CD4-positive, alpha-beta T cell (primary cell): ENCODE measurements at regions not wholly inside any gene's neighbourhood (a gene's known extent, or its start where the extent isn't known, plus 50 kb on each side); places are given as distances from the start of the nearest gene placed in this dataset.

Experiments
- ATAC-seq: fragments of 200-7000 bp; cut with Tn5 transposase; one replicate; pipeline ENCODE4 v1.10.0; 2022; ENCODE audit warnings: mild to moderate bottlenecking; ENCODE audit not compliant: poor library complexity
- CTCF ChIA-PET: fragments of 350-600 bp; sonication (Branson Sonifier 250); formaldehyde crosslinking; loops from one replicate; lab custom pipeline; 2021; ENCODE audit warnings: antibody characterized with exemption, inconsistent platforms; lab: Charles Lee
- POLR2A ChIA-PET: fragments of 350-600 bp; sonication (Branson Sonifier 250); formaldehyde crosslinking; loops from one replicate; lab custom pipeline; 2021; ENCODE audit warnings: antibody characterized with exemption, inconsistent platforms; lab: Charles Lee
- DNase-seq, 14 experiments: peaks; one replicate each; pipeline ENCODE4 v3.0.0-alpha.2; 2013 to 2020; ENCODE audit warnings: mixed read lengths in 2 of 14
- H3K27ac ChIP-seq, 2 donors: one replicate each; pipeline versions ENCODE4 v1.5.1 to v1.7.0; 2013; ENCODE audit warnings: low read length in 2 of 2, low read depth in 1 of 2, mild to moderate bottlenecking in 1 of 2
- H3K27me3 ChIP-seq, 2 experiments: 1 replicate in 1 of 2; 2 replicates in 1 of 2; pipeline versions ENCODE4 v1.6.1 to v1.7.0; 2013; ENCODE audit warnings: low read length in 2 of 2, control low read depth in 1 of 2, mild to moderate bottlenecking in 1 of 2, moderate library complexity in 1 of 2; ENCODE audit not compliant: insufficient read depth in 2 of 2, control insufficient read depth in 1 of 2
- H3K36me3 ChIP-seq: one replicate; pipeline ENCODE4 v1.6.1; 2013; ENCODE audit warnings: low read length, control low read depth; ENCODE audit not compliant: insufficient read depth
- H3K4me1 ChIP-seq: one replicate; pipeline ENCODE4 v1.6.1; 2013; ENCODE audit warnings: low read length, control low read depth; ENCODE audit not compliant: insufficient read depth
- H3K4me3 ChIP-seq: one replicate; pipeline ENCODE4 v1.5.1; 2013; ENCODE audit warnings: mild to moderate bottlenecking, low read length, moderate library complexity
- H3K9me3 ChIP-seq, 2 experiments: 1 replicate in 1 of 2; 2 replicates in 1 of 2; pipeline versions ENCODE4 v1.6.1 to v1.7.0; 2013; ENCODE audit warnings: low read length in 2 of 2, mild to moderate bottlenecking in 2 of 2, control low read depth in 1 of 2, moderate library complexity in 1 of 2; ENCODE audit not compliant: control insufficient read depth in 1 of 2, insufficient read depth in 1 of 2
- H3K27ac Mint-ChIP-seq: one replicate; pipeline ENCODE4 v1.8.0; 2020; ENCODE audit warnings: mixed read lengths
- H3K27me3 Mint-ChIP-seq: one replicate; pipeline ENCODE4 v1.8.0; 2021; ENCODE audit warnings: mixed read lengths
- H3K36me3 Mint-ChIP-seq: one replicate; pipeline ENCODE4 v1.8.0; 2021; ENCODE audit warnings: low read depth, mixed read lengths
- H3K4me1 Mint-ChIP-seq: one replicate; pipeline ENCODE4 v1.8.0; 2021; ENCODE audit warnings: low read depth, mixed read lengths
- H3K4me3 Mint-ChIP-seq: one replicate; pipeline ENCODE4 v1.8.0; 2020; ENCODE audit warnings: mild to moderate bottlenecking, mixed read lengths
- H3K9me3 Mint-ChIP-seq: one replicate; pipeline ENCODE4 v1.8.0; 2020; ENCODE audit warnings: mixed read lengths
- intact Hi-C, 2 experiments: fragments of 100-400 bp; cut with DNase I in 1 of 2; cut with micrococcal nuclease in 1 of 2; formaldehyde crosslinking; loops; one replicate each; pipeline versions ENCODE4 v1.15.1 to v1.9.0; 2023 to 2025; cut with DNase I, micrococcal nuclease
- TF ChIP-seq, protein P1 (sequence below): fragments of 200-600 bp; IDR thresholded peaks from one replicate; pipeline ENCODE4 v1.8.0; 2022; ENCODE audit warnings: antibody characterized with exemption, mild to moderate bottlenecking

DNA sequence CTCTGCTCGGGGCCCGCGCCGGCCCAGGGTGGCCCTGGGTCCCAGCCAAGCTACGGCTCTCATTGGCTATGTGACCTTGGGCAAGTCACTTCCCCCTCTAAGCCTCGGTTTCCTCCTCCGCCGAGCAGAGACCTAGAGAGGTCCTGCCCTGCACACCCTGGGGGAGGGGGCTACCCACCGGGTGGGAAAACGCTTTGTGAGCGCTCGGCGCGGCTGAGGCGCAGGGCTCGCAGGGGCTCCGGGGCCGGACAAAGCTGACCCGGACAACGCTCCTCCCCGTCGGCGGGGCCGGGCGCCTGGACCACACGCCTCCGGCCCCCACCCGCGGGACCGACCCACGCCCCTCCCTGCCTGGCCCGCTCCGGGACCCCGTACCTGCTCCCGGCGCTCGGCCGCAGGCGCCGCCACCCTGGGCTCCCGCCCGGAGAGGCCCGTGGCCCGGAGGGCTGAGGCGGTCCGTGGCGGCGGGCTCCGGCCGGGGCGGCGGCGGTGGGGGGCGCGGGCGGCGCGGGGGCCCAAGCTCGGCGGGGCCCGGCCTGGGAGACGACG lies 85.7 kb upstream of the MELK start:
- Mint-ChIP-seq H3K36me3 (peaks cover 20% of the 10 kb centered on the region), H3K27ac (peak overlapping the region; percentile 75), H3K4me3 (peak overlapping the region; percentile 86), H3K9me3 (no peaks in the 10 kb centered on the region), H3K27me3 (no peaks in the 10 kb centered on the region), H3K4me1 (peaks cover 64% of the 10 kb centered on the region)
- ChIA-PET CTCF (interaction anchor here (0.8 to 1.5 kb wide), 3 partner anchors 16 to 80 kb away, joined by 3 read pairs; no protein-coding TSS in a partner anchor), POLR2A (interaction anchor here (0.7 to 6.5 kb wide), 16 partner anchors 11 to 297 kb away, joined by 3 to 71 read pairs (median 7); partner anchors contain the start of gene RNF38)
- no peaks in the 10 kb centered on the region for H3K27me3 ChIP-seq
- ATAC-seq (peak; percentile 7), DNase-seq (peak; percentile 7 to 69 (median 42))
- H3K4me1 ChIP-seq = peaks cover 43% of the 10 kb centered on the region
- intact Hi-C loops = loop anchor here (2.0 to 10.0 kb wide), 4 partner anchors 16 to 998 kb away; partner anchors contain the start of genes GNE (in 1 of the 2), POLR1E (in 1 of the 2) and RNF38 (in 1 of the 2)
- TF ChIP-seq, protein P1, sequence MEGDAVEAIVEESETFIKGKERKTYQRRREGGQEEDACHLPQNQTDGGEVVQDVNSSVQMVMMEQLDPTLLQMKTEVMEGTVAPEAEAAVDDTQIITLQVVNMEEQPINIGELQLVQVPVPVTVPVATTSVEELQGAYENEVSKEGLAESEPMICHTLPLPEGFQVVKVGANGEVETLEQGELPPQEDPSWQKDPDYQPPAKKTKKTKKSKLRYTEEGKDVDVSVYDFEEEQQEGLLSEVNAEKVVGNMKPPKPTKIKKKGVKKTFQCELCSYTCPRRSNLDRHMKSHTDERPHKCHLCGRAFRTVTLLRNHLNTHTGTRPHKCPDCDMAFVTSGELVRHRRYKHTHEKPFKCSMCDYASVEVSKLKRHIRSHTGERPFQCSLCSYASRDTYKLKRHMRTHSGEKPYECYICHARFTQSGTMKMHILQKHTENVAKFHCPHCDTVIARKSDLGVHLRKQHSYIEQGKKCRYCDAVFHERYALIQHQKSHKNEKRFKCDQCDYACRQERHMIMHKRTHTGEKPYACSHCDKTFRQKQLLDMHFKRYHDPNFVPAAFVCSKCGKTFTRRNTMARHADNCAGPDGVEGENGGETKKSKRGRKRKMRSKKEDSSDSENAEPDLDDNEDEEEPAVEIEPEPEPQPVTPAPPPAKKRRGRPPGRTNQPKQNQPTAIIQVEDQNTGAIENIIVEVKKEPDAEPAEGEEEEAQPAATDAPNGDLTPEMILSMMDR = no peak
- no peaks in the 10 kb centered on the region for H3K9me3 ChIP-seq
- H3K4me3 ChIP-seq = peak overlapping the region; percentile 93
- no peaks in the 10 kb centered on the region for H3K36me3 ChIP-seq
- peak overlapping the region; percentile 70 to 84 for H3K27ac ChIP-seq

DNA sequence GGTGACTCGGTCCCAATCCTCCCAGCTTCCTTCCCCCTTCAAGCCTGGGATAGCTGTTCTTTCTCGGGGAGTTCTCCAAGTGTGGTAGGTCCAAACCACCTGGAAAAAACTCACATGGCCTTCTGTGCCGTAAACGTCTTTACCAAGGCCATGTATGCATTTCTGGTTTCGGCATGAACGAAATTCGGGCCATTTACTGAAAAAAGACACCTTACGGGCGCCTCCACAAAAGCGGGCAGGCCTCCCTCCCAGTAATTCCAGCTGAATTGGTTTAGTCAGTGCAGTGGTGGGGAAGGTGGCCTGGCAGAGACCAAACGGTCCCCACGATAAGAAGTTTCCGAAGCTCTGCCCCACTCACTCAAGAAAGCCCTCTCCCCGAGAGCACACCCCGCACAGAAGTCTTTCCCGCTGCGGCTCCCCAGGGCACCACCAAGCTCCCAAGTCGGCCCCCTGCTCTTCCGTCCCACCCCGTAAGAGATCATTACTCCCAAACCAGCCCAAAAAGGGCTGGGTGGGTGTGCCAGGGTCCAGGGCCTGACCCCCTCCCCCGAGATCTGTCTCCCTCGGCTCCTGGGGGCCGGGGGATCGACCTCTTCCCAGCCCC lies 86.3 kb upstream of the MELK start:
- H3K4me1 ChIP-seq = peaks cover 43% of the 10 kb centered on the region
- H3K9me3 ChIP-seq = no peaks in the 10 kb centered on the region
- H3K27me3 ChIP-seq = no peaks in the 10 kb centered on the region
- CTCF ChIA-PET = interaction anchor here (0.8 to 1.7 kb wide), 5 partner anchors 10 to 79 kb away, joined by 3 to 9 read pairs (median 3); no protein-coding TSS in a partner anchor
- H3K9me3 Mint-ChIP-seq = no peaks in the 10 kb centered on the region
- intact Hi-C loops = loop anchor here (2.0 to 10.0 kb wide), 4 partner anchors 16 to 998 kb away; partner anchors contain the start of genes GNE (in 1 of the 2), POLR1E (in 1 of the 2) and RNF38 (in 1 of the 2)
- H3K36me3 Mint-ChIP-seq = peaks cover 20% of the 10 kb centered on the region
- H3K36me3 ChIP-seq = no peaks in the 10 kb centered on the region
- ATAC-seq (no peak), DNase-seq (peak in 4 of 14 experiments; percentile 4 to 55 (median 32))
- POLR2A ChIA-PET = interaction anchor here (0.5 to 6.5 kb wide), 15 partner anchors 9 to 296 kb away, joined by 3 to 71 read pairs (median 4); partner anchors contain the start of gene RNF38
- H3K4me1 Mint-ChIP-seq = peaks cover 68% of the 10 kb centered on the region
- TF ChIP-seq, protein P1 = no peak
- peak overlapping the region; percentile 86 for H3K4me3 Mint-ChIP-seq
- no peaks in the 10 kb centered on the region for H3K27me3 Mint-ChIP-seq
- peak overlapping the region; percentile 93 for H3K4me3 ChIP-seq
- peak overlapping the region; percentile 70 to 84 for H3K27ac ChIP-seq
- H3K27ac Mint-ChIP-seq = peak overlapping the region; percentile 75

- intact Hi-C loops = loop anchor here (2.0 to 10.0 kb wide), 4 partner anchors 15 to 999 kb away; partner anchors contain the start of genes GNE (in 1 of the 2), POLR1E (in 1 of the 2) and RNF38 (in 1 of the 2)
- Histone ChIP-seq H3K4me3 (peak overlapping the region; percentile 93), H3K27me3 (no peaks in the 10 kb centered on the region), H3K4me1 (peaks cover 43% of the 10 kb centered on the region), H3K9me3 (no peaks in the 10 kb centered on the region), H3K36me3 (no peaks in the 10 kb centered on the region), H3K27ac (peak overlapping the region; percentile 70 to 84)
- Mint-ChIP-seq H3K36me3 (peaks cover 20% of the 10 kb centered on the region), H3K9me3 (no peaks in the 10 kb centered on the region), H3K4me1 (peaks cover 75% of the 10 kb centered on the region), H3K4me3 (peak overlapping the region; percentile 86), H3K27me3 (no peaks in the 10 kb centered on the region), H3K27ac (peak overlapping the region; percentile 75)
- DNase-seq = no peak
- no peak for ATAC-seq
- CTCF ChIA-PET = interaction anchor here (1.0 to 1.7 kb wide), 4 partner anchors 9 to 78 kb away, joined by 3 to 9 read pairs (median 3); no protein-coding TSS in a partner anchor
- POLR2A ChIA-PET = interaction anchor here (0.5 to 6.5 kb wide), 14 partner anchors 8 to 295 kb away, joined by 3 to 71 read pairs (median 4); partner anchors contain the start of gene RNF38
- TF ChIP-seq, protein P1 = no peak
Observed at GRCh38 chr9:36485647-36486328, 85.7 kb upstream of the RNF38 start.
